NCI-H82 treated with DMSO at 0.1 percent for 48 hours (cell line): ENCODE measurements at regions not wholly inside any gene's neighbourhood (a gene's known extent, or its start where the extent isn't known, plus 50 kb on each side); places are given as distances from the start of the nearest gene placed in this dataset.
A peak's percentile ranks its signal among the peaks of the same experiment; 100 is the strongest.

Experiments
- DNase-seq: peaks from one replicate; lab custom pipeline; 2025; ENCODE audit not compliant: unreplicated experiment; lab: John Stamatoyannopoulos, UW

GRCh38 chr2:177031438-177032180 lies 181.0 kb upstream of the HNRNPA3 start:
- DNase-seq = peak; percentile 68

DNA sequence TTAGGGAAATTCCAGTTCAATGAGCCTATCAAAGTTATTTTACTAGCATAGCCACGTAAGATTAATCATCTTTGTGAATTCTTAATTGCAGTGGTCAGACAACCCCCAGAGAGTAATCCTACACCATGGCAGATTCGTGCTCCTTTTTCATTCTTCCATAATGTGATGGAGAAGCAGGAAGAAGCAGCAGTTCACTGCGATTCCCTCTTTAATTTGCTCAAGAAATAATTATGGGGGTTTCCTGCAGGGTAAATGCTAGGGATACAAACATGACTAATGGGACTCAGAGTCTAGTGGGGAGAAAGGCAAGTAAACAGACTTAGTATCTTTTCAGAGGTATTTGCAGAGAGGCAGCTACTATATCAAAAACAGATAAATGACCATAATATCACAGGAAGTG lies 175.8 kb upstream of the HNRNPA3 start:
- no peak for DNase-seq

DNA sequence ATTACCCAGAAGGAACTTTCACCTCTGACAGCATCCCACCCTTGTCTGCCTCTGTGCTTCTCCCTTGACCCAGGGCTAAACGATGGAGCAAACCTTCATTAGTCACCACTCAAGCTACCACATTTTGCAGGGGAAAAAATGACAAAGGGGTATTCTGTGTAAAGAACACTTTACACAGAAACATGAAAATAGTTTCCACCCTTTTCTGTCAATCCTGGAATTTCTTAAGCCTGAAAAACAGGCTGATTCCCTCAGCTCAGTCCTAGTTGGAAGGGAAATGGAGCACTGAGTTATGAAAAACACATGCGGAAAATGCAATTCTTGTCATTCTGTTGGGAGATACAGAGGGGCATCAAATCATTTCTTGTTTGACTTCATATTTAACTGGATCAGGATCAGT lies 175.0 kb upstream of the HNRNPA3 start:
- DNase-seq = no peak

DNA sequence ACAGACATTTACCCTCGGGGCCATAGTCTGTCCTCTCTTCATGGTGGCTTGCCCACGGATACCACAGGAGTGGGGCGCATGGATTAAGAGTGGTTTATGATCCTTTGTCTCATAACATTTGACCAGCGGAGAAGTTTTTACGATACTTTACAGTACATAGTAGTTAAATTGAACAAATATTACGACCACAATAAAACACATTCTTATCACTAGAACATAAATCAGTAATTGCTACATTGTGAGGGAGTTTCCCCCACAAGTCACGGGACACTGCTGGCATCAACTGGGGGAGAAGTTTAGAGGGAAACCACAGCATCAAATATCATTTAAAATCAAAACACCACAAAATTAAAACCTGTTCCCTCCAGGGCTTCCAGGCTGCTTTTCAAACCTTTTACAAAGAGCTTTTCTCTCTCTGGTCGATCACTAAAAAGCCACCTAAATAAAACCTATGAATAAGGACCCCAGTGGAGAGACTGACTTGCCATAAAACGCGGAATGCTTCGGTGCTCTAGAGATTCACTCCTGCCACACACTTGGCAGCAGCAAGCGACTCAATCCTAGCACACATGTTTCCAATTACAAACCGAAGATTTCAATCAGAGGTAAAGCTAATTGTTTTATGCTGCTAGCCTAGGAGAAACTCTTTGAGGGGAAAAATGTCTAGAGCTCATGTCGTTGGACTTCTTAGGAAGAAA lies 173.7 kb upstream of the HNRNPA3 start:
- DNase-seq = no peak

DNA sequence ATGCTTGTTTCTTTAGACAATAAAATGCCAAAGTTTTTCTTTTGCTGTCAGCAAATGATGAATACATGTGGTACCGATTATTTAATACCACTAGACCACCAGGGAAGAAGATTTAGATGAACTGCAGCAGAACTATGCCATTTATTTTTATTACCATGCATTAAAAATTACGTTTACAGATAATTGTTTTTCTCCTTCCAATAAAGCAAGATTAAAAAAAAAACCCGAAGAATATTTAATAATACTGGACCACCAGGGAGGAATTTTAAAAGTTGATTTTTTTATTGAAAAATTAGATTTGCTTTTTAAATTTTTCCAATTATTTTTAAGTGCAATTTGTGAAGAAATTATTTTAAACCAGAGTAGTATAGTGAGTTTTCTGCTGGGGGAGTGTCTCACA lies 170.3 kb upstream of the HNRNPA3 start:
- DNase-seq = no peak

DNA sequence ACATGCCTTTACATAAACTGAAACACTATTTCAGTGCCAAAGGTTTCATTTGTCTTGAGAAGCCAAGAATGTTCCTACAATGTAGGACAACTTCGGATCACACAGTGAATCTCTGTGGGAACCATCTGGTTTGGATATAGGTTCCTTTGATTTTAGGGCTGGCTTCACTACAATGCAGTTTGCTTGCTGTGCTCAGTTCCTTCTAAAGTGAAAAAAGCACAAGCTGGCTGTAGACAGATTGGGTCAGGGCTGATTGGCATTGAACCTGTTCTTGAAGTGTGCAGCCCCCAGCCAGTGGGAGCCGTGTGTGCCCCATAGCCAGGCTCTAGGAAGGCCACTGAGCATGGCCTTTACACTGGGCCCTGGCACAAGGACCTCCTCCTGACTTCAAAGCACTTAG lies 167.9 kb upstream of the HNRNPA3 start:
- no peak for DNase-seq

- no peak for DNase-seq
Observed at GRCh38 chr2:177048981-177049380, 163.6 kb upstream of the HNRNPA3 start.

DNA sequence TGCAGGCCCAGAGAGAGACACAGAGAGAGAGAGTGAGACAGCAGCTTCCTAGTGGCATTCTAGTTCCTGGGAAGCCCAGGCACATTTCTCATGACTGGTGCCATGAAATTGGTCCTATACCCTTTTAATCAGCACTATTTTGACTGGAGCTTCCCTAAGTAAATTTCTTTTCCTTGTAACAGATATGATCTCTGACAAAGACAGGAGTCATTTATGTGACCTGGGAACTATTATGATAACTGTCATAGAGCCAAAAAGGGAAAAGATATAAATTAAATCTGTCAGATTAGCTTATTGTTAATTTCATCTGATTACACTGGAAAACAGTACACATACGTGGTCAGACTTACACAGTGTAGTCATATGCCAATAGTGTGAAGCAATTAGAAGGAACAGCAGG lies 161.3 kb upstream of the HNRNPA3 start:
- DNase-seq = no peak

DNA sequence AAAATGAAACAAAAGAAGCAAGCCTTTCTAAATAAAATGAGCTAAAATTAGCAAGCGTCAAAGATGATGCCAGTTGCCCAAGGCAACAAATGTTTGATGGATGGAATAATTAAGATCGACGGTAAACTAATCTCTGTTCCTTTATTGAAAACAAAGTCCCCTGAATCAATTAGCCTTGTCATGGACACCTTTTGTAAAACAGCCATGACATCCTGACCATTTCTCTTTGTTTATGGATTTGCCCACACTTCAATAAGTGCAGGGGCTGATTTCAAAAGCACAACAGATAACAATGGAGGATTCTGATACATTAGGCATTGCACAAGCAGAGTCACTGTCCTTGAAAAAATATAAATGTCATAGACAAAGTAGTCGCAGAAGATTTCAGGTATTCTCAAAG lies 160.1 kb upstream of the HNRNPA3 start:
- DNase-seq = no peak

DNA sequence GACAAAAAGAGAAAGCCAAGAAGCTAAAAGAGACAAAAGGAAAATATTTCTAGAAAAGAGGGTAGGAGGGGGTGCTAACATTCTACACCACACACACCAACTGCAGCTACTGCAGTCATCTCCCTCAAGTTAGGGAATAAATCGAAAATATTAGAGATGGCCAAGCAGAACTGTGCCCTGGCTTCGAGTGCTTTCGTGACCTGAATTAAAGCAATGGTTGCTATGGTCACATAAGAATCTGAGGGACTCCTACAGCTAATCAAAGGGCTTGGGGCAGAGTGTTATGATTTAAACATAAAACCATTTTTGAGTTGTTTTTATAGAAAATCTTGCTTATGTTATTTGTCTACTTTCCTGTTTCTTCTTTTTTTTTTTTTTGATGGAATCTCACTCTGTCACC lies 159.6 kb upstream of the HNRNPA3 start:
- DNase-seq = no peak

DNA sequence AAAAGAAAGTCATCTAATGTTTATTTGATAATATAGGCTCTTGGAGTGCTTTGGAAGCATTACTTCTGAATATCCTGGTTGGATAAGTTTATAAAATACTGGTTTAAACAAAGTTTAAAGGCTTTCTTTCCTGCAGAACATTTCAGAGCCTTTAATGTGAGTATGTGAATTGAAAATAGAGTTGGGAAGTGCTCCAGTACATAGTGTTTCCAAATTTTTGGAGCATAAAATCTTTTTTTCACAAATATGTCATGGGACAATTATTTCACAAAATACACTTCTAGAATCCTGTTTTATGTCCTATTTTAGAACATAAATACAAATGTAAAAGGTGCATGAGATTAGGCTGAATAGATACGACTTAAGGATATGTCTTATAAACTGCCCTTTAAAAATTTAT lies 158.9 kb upstream of the HNRNPA3 start:
- no peak for DNase-seq

DNA sequence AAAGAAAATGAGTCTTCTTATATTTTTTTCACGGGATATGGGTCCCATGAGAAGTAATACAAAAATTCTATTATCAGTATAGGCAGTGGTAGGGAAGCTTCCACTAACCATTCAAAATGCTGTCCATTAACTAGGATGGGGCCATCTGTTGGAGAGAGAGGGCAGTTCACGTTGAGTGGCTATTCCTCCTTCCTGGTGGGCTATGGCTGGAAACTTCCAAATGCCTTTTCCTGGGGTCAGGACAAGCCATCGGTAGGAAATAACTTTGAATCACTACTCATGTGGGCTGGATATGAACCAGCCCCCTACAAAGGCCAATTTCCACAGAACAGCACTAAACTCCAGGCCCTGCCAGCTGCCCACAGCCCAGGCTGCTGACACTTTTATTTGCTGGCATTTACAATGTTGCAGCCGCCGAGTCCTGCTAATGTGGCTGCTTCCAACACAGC lies 156.1 kb upstream of the HNRNPA3 start:
- DNase-seq = no peak

- DNase-seq = no peak
Observed at GRCh38 chr2:177058747-177059146, 153.8 kb upstream of the HNRNPA3 start.

DNA sequence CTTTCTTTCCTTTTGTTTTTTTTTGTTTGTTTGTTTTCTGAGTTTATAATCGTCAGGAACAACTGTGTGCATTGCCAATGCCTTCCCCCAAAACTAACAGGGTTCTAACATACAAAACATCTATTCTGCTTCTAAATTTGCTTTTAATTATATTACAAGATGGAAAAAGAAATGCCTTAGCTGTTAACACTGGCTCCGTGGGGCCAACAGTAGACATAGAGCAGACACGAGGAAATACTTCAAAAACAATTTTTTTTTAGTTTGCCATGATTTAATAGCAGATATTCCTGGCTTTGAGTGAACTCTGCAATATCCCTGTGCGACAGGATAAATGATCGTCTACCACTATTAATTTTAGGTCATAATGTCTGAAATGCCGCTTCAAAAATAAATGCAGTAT lies 153.3 kb upstream of the HNRNPA3 start:
- no peak for DNase-seq

DNA sequence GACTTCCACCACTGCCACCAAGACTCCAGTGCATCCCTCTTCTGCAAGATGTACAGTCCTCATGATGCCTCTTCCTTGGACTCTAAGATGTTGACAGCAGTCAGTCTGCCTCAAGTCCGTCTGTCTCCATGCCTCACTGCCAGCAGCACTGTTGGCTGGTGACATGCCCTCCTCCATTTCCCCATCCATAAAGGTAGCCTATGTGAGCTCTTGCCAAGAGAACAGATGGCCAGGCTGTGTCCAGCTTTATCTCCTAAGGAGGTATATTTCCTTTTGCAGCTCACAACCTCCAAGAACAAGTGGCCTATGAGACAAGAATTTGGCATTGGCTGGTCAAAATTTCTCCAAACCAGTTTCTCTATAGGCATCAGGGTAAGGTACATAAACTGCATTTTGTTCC lies 149.3 kb upstream of the HNRNPA3 start:
- DNase-seq = no peak

GRCh38 chr2:177064422-177064821 lies 148.2 kb upstream of the HNRNPA3 start:
- DNase-seq = no peak

- DNase-seq = no peak
Observed at GRCh38 chr2:177068967-177069366, 143.6 kb upstream of the HNRNPA3 start.

DNA sequence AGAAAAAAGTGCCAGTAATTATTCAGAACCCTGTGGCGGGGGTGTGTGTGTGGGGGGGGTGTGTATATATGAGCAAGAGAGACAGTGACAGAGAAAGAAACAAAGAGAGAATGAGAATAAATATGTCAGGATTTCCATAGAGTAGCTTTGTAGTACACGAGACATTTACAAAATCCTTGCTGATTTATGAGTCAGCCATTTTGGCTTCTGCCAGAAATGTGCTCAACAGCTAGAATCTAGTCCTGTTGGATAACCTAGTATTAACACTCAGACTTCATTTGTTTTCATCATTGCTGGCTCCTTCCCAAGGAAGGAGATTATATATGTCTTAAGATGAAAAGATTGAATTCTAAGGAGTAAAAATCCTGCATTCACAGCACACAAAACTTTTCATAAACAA lies 140.5 kb upstream of the HNRNPA3 start:
- DNase-seq = no peak

- DNase-seq = no peak
Observed at GRCh38 chr2:177073611-177074010, 139.0 kb upstream of the HNRNPA3 start.

DNA sequence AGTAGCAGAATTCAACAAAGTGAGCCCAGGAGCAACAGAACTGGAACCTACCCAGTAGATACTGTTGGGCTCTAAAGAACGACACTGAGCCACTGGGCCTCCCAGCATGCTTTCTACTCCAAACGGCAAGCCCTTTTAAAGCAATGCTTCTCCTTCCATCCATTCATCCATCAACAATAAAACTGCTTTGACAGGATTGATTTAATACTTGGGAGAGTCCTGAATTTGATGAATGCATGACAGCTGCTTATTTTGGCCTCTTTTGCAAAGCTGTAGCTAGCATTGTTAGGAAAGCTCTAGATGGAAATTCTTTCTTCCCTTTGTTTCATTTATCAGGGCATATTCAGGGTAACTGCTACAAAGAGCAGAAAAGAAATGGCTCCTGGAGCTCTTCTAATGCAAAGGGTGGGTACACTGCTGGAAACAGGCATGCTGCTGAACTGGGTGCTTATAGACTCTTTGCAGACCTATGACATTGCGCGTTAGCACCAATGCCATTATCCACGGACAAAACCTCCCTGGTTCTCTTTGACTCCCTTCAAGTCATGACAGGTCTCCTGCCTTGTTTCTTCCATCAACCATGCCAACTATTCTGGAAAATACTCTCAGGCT lies 138.4 kb upstream of the HNRNPA3 start:
- no peak for DNase-seq

DNA sequence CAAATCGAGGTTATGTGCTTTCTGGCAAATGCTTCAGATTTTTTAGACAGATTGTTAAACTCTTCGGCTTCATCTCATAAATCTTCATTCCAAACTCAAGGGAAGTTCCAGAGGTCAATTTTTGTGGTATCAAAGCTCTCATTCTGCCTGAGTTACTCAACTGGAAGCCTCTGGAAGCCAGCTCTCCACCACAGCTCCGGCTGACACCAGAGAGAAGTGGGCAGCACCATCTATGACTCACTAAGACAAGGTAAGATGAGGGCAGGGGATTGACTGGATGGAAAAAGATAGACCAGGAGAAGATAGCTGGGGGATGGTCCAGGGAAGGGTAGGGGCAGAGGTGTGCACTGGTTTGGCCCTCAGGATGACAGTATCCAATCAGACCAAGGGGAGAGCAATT lies 137.3 kb upstream of the HNRNPA3 start:
- no peak for DNase-seq

DNA sequence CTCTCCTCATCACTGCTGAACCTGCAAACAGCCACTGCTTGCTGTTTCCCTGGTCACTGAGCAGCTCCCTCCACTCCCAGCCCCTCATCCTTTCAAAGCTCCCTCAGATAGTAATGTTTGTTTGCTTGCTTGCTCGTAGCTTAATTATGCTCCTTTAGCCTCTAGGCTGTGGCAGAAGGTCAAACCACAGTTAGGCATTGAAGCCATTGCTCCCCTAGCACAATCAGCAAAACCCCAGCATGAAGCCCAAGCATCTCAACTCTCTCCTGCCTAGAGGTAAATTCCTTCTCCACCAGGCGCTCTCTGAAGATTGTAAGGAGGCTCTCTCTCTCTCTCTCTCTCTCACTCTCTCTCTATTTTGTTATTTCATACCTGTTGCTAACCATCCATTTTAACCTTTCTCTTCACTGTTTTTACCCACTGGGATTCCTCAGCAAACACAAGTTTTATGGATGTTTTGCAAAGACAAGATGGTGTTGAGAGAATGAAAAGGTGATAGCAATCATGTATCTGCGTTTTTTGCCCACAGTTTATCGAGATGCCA lies 135.9 kb upstream of the HNRNPA3 start:
- DNase-seq = no peak
